ENCODE measurements at regions not wholly inside any gene's neighbourhood (a gene's known extent, or its start where the extent isn't known, plus 50 kb on each side); places are given as distances from the start of the nearest gene placed in this dataset.
A peak's percentile ranks its signal among the peaks of the same experiment; 100 is the strongest.

GRCh38 chr6:90790058-90790457 is 203.2 kb upstream of the MAP3K7 start:
- no peak for DNase-seq (ENCODE audit: low read depth, low spot score)
- peak overlapping the region; percentile 27 for H3K27ac ChIP-seq (ENCODE audit: control insufficient read depth, insufficient read depth, low read length)
- H3K4me2 ChIP-seq (ENCODE audit: control insufficient read depth, extremely low read depth, insufficient read depth, low read depth, low read length) = peak overlapping the region; percentile 74
- no peaks in the 10 kb centered on the region for H3K9me1 ChIP-seq (ENCODE audit: control insufficient read depth, extremely low read depth, insufficient read depth, low read length)
- no peaks in the 10 kb centered on the region for H3K9me3 ChIP-seq (ENCODE audit: control insufficient read depth, low read depth, low read length)
- H3K4me3 ChIP-seq (ENCODE audit: control insufficient read depth in 2 of 3, extremely low read depth in 1 of 3, insufficient read depth in 2 of 3, low read depth in 1 of 3, low read length in 3 of 3) = no peak overlapping the region
- no peaks in the 10 kb centered on the region for H4K20me1 ChIP-seq (ENCODE audit: control insufficient read depth, extremely low read depth, insufficient read depth, low read length)
- H3K4me1 ChIP-seq (ENCODE audit: control insufficient read depth, extremely low read depth, insufficient read depth, low read length) = peaks cover 15% of the 10 kb centered on the region
- peak overlapping the region; percentile 20 for H3K9ac ChIP-seq (ENCODE audit: control insufficient read depth, extremely low read depth, insufficient read depth, low read length)
- dilution Hi-C loops (cut with MboI; ENCODE audit: extremely low pct_ligation_motif_present, low sequenced_read_pairs) = no loop called here
- peak; percentile 83 for FAIRE-seq
- no peaks in the 10 kb centered on the region for H3K36me3 ChIP-seq (ENCODE audit: control insufficient read depth in 2 of 2, extremely low read depth in 1 of 2, insufficient read depth in 2 of 2, low read length in 2 of 2)
- no peaks in the 10 kb centered on the region for H3K27me3 ChIP-seq (ENCODE audit: control insufficient read depth, extremely low read depth, insufficient read depth, low read length)
- H3K79me2 ChIP-seq (ENCODE audit: control insufficient read depth, insufficient read depth, low read length) = no peaks in the 10 kb centered on the region
- H2AFZ ChIP-seq (ENCODE audit: control insufficient read depth, low read length) = peak overlapping the region; percentile 58
- no peak for TF ChIP-seq CTCF (optimal IDR thresholded peaks at IDR 0.05 in 1 of 3, IDR thresholded peaks at IDR 0.05 in 1 of 3, conservative IDR thresholded peaks at IDR 0.05 in 1 of 3; ENCODE audit: extremely low read depth in 1 of 3, insufficient read depth in 2 of 3, low read length in 3 of 3)
- no peak for TF ChIP-seq EZH2 (IDR thresholded peaks at IDR 0.05; ENCODE audit: low read length)

- H2AFZ ChIP-seq (ENCODE audit: control insufficient read depth, low read length) = peak overlapping the region; percentile 20
- H3K9me1 ChIP-seq (ENCODE audit: control insufficient read depth, extremely low read depth, insufficient read depth, low read length) = no peaks in the 10 kb centered on the region
- H3K79me2 ChIP-seq (ENCODE audit: control insufficient read depth, insufficient read depth, low read length) = no peaks in the 10 kb centered on the region
- H3K4me1 ChIP-seq (ENCODE audit: control insufficient read depth, extremely low read depth, insufficient read depth, low read length) = peaks cover 15% of the 10 kb centered on the region
- no peak for DNase-seq (ENCODE audit: low read depth, low spot score)
- no peaks in the 10 kb centered on the region for H3K27me3 ChIP-seq (ENCODE audit: control insufficient read depth, extremely low read depth, insufficient read depth, low read length)
- TF ChIP-seq EZH2 (IDR thresholded peaks at IDR 0.05; ENCODE audit: low read length) = no peak
- no peak for TF ChIP-seq CTCF (optimal IDR thresholded peaks at IDR 0.05 in 1 of 3, IDR thresholded peaks at IDR 0.05 in 1 of 3, conservative IDR thresholded peaks at IDR 0.05 in 1 of 3; ENCODE audit: extremely low read depth in 1 of 3, insufficient read depth in 2 of 3, low read length in 3 of 3)
- dilution Hi-C loops (cut with MboI; ENCODE audit: extremely low pct_ligation_motif_present, low sequenced_read_pairs) = no loop called here
- no peak overlapping the region for H3K4me2 ChIP-seq (ENCODE audit: control insufficient read depth, extremely low read depth, insufficient read depth, low read depth, low read length)
- FAIRE-seq = no peak
- H3K27ac ChIP-seq (ENCODE audit: control insufficient read depth, insufficient read depth, low read length) = no peak overlapping the region
- H3K9ac ChIP-seq (ENCODE audit: control insufficient read depth, extremely low read depth, insufficient read depth, low read length) = no peak overlapping the region
- H3K4me3 ChIP-seq (ENCODE audit: control insufficient read depth in 2 of 3, extremely low read depth in 1 of 3, insufficient read depth in 2 of 3, low read depth in 1 of 3, low read length in 3 of 3) = no peak overlapping the region
- H3K9me3 ChIP-seq (ENCODE audit: control insufficient read depth, low read depth, low read length) = no peaks in the 10 kb centered on the region
- no peaks in the 10 kb centered on the region for H3K36me3 ChIP-seq (ENCODE audit: control insufficient read depth in 2 of 2, extremely low read depth in 1 of 2, insufficient read depth in 2 of 2, low read length in 2 of 2)
- no peaks in the 10 kb centered on the region for H4K20me1 ChIP-seq (ENCODE audit: control insufficient read depth, extremely low read depth, insufficient read depth, low read length)
These were observed 201.9 kb upstream of the MAP3K7 start for GRCh38 chr6:90788781-90789180.

All from keratinocyte (primary cell).